IMR-90 (cell line): ENCODE measurements at regions not wholly inside any gene's neighbourhood (a gene's known extent, or its start where the extent isn't known, plus 50 kb on each side); places are given as distances from the start of the nearest gene placed in this dataset.

ENCODE experiments used
- ATAC-seq: fragments of 200-7000 bp; cut with Tn5 transposase; 2 replicates; pipeline ENCODE4 v1.9.1; 2020; ENCODE audit warnings: low read depth, mild to moderate bottlenecking, moderate library complexity
- BruUV-seq: library from RNA; stranded (reverse); fragments of 400-500 nt; replicated peaks from 2 replicates; lab custom pipeline; 2021; lab: Mats Ljungman, UMichigan
- CTCF ChIA-PET: fragments of 300-600 bp; formaldehyde crosslinking; extraction: SDS; loops from one replicate; lab custom pipeline; 2021; ENCODE audit warnings: antibody characterized with exemption; lab: Yijun Ruan, JAX
- POLR2A ChIA-PET: fragments of 300-600 bp; sonication (Branson Sonifier 250); formaldehyde crosslinking; loops from one replicate; lab custom pipeline; 2022; ENCODE audit warnings: antibody characterized with exemption; ENCODE audit not compliant: unreplicated experiment; lab: Charles Lee
- DNase-seq: peaks from one replicate; pipeline ENCODE4 v3.0.0; 2013
- H2AFZ ChIP-seq: replicated peaks from 2 replicates; pipeline ENCODE3; 2013; ENCODE audit warnings: low read length, mild to moderate bottlenecking; ENCODE audit not compliant: poor library complexity
- H2AK5ac ChIP-seq: 2 replicates; pipeline ENCODE4 v1.6.1; 2013; ENCODE audit warnings: low read depth, low read length, inconsistent platforms
- H2AK9ac ChIP-seq: replicated peaks from 2 replicates; pipeline ENCODE3; 2013; ENCODE audit warnings: mild to moderate bottlenecking, low read depth, low read length, moderate library complexity; ENCODE audit not compliant: poor library complexity
- H2BK120ac ChIP-seq: 2 replicates; pipeline ENCODE4 v1.6.1; 2013; ENCODE audit warnings: low read depth, low read length, inconsistent platforms
- H2BK15ac ChIP-seq: 3 replicates; pipeline ENCODE4 v1.6.1; 2013; ENCODE audit warnings: low read depth, low read length, inconsistent platforms
- H2BK20ac ChIP-seq: 2 replicates; pipeline ENCODE4 v1.6.1; 2013; ENCODE audit warnings: low read depth, mild to moderate bottlenecking, inconsistent platforms, low read length, moderate library complexity
- H2BK5ac ChIP-seq: 2 replicates; pipeline ENCODE4 v1.6.1; 2013; ENCODE audit warnings: mild to moderate bottlenecking, low read depth, low read length, inconsistent platforms; ENCODE audit not compliant: poor library complexity, severe bottlenecking
- H3K14ac ChIP-seq: replicated peaks from 2 replicates; pipeline ENCODE4 v1.6.1; 2013; ENCODE audit warnings: low read depth, low read length, inconsistent platforms
- H3K18ac ChIP-seq: 2 replicates; pipeline ENCODE4 v1.6.1; 2013; ENCODE audit warnings: low read depth, low read length, control low read depth
- H3K23ac ChIP-seq: 2 replicates; pipeline ENCODE4 v1.6.1; 2013; ENCODE audit warnings: low read depth, low read length, inconsistent platforms
- H3K27ac ChIP-seq: 2 replicates; pipeline ENCODE4 v1.5.1; 2013; ENCODE audit warnings: mild to moderate bottlenecking, control low read depth, low read length; ENCODE audit not compliant: insufficient read depth
- H3K27me3 ChIP-seq: 2 replicates; pipeline ENCODE4 v1.6.1; 2013; ENCODE audit warnings: low read length; ENCODE audit not compliant: control insufficient read depth, insufficient read depth
- H3K36me3 ChIP-seq: 2 replicates; pipeline ENCODE4 v1.6.1; 2013; ENCODE audit warnings: low read length, mixed read lengths; ENCODE audit not compliant: control insufficient read depth, insufficient read depth
- H3K4ac ChIP-seq: 2 replicates; pipeline ENCODE4 v1.6.1; 2013; ENCODE audit warnings: low read depth, low read length, inconsistent platforms
- H3K4me1 ChIP-seq: 2 replicates; pipeline ENCODE4 v1.6.1; 2013; ENCODE audit warnings: low read length, mixed read lengths; ENCODE audit not compliant: control insufficient read depth, insufficient read depth
- H3K4me2 ChIP-seq: 2 replicates; pipeline ENCODE4 v1.6.1; 2013; ENCODE audit warnings: low read depth, mild to moderate bottlenecking, control low read depth, low read length, moderate library complexity
- H3K4me3 ChIP-seq: 2 replicates; pipeline ENCODE4 v1.5.1; 2013; ENCODE audit warnings: low read depth, mild to moderate bottlenecking, control low read depth, low read length, moderate library complexity; ENCODE audit not compliant: insufficient read depth
- H3K56ac ChIP-seq: 2 replicates; pipeline ENCODE4 v1.6.1; 2013; ENCODE audit warnings: low read length, inconsistent platforms; ENCODE audit not compliant: insufficient read depth; ENCODE audit errors: extremely low read depth
- H3K79me1 ChIP-seq, 2 experiments: 2 replicates each; pipeline ENCODE4 v1.6.1; 2013; ENCODE audit warnings: low read length in 2 of 2, inconsistent platforms in 1 of 2, low read depth in 1 of 2
- H3K9ac ChIP-seq: 2 replicates; pipeline ENCODE4 v1.6.1; 2013; ENCODE audit warnings: low read depth, low read length, control low read depth
- H3K9me1 ChIP-seq: 2 replicates; pipeline ENCODE4 v1.6.1; 2013; ENCODE audit warnings: low read length, inconsistent platforms; ENCODE audit not compliant: insufficient read depth
- H3K9me3 ChIP-seq: 2 replicates; pipeline ENCODE4 v1.6.1; 2013; ENCODE audit warnings: low read length; ENCODE audit not compliant: control insufficient read depth, insufficient read depth
- H4K20me1 ChIP-seq: 2 replicates; pipeline ENCODE4 v1.6.1; 2013; ENCODE audit warnings: low read length, inconsistent platforms; ENCODE audit not compliant: insufficient read depth
- H4K5ac ChIP-seq: 2 replicates; pipeline ENCODE4 v1.6.1; 2013; ENCODE audit warnings: mild to moderate bottlenecking, low read depth, low read length, control low read depth
- H4K8ac ChIP-seq, 2 experiments: 2 replicates each; pipeline ENCODE4 v1.6.1; 2013; ENCODE audit warnings: low read depth in 2 of 2, low read length in 2 of 2, control low read depth in 1 of 2, inconsistent platforms in 1 of 2
- H4K91ac ChIP-seq: 2 replicates; pipeline ENCODE4 v1.6.1; 2013; ENCODE audit warnings: low read depth, low read length, inconsistent platforms; ENCODE audit not compliant: insufficient read depth
- BHLHE40 ChIP-seq: fragments of 150-350 bp; IDR thresholded peaks from 2 replicates; pipeline ENCODE4 v1.6.1; 2016; ENCODE audit warnings: mild to moderate bottlenecking, low read depth, low read length
- CEBPB ChIP-seq: IDR thresholded peaks from 2 replicates; pipeline ENCODE4 v1.6.1; 2012; ENCODE audit warnings: low read depth, low read length, improper control_type of control experiment
- CHD1 ChIP-seq: IDR thresholded peaks from 2 replicates; pipeline ENCODE4 v1.6.1; 2012; ENCODE audit warnings: low read depth, low read length, improper control_type of control experiment
- CTCF ChIP-seq: conservative IDR thresholded peaks from 2 replicates; pipeline ENCODE4 v1.5.1; 2012; ENCODE audit warnings: mild to moderate bottlenecking, low read depth, low read length, improper control_type of control experiment
- ELK1 ChIP-seq: fragments of 150-350 bp; IDR thresholded peaks from 2 replicates; pipeline ENCODE4 v1.6.1; 2016; ENCODE audit warnings: low read depth, mild to moderate bottlenecking, low read length, moderate library complexity, borderline replicate concordance
- FOS ChIP-seq: fragments of 150-350 bp; IDR thresholded peaks from 2 replicates; pipeline ENCODE4 v1.6.1; 2016; ENCODE audit warnings: low read depth, low read length
- MAFK ChIP-seq: IDR thresholded peaks from 2 replicates; pipeline ENCODE4 v1.6.1; 2012; ENCODE audit warnings: low read depth, low read length, improper control_type of control experiment
- MAZ ChIP-seq: IDR thresholded peaks from 2 replicates; pipeline ENCODE4 v1.6.1; 2012; ENCODE audit warnings: low read depth, mild to moderate bottlenecking, low read length, improper control_type of control experiment, moderate library complexity, borderline replicate concordance
- MXI1 ChIP-seq: IDR thresholded peaks from 2 replicates; pipeline ENCODE4 v1.6.1; 2012; ENCODE audit warnings: low read depth, mild to moderate bottlenecking, low read length, moderate library complexity, borderline replicate concordance
- NFE2L2 ChIP-seq: fragments of 150-350 bp; IDR thresholded peaks from 2 replicates; pipeline ENCODE4 v1.6.1; 2016; ENCODE audit warnings: low read depth, mild to moderate bottlenecking, low read length
- POLR2A ChIP-seq: IDR thresholded peaks from 2 replicates; pipeline ENCODE4 v1.6.1; 2012; ENCODE audit warnings: mild to moderate bottlenecking, low read depth, low read length
- RAD21 ChIP-seq: IDR thresholded peaks from 2 replicates; pipeline ENCODE4 v1.6.1; 2012; ENCODE audit warnings: low read length, improper control_type of control experiment
- RCOR1 ChIP-seq: IDR thresholded peaks from 2 replicates; pipeline ENCODE4 v1.6.1; 2012; ENCODE audit warnings: mild to moderate bottlenecking, low read length, improper control_type of control experiment; ENCODE audit not compliant: insufficient replicate concordance
- RFX5 ChIP-seq: IDR thresholded peaks from 2 replicates; pipeline ENCODE4 v1.8.0; 2012; ENCODE audit warnings: low read depth, mild to moderate bottlenecking, low read length, moderate library complexity
- SMC3 ChIP-seq: fragments of 150-350 bp; IDR thresholded peaks from 2 replicates; pipeline ENCODE4 v1.6.1; 2016; ENCODE audit warnings: low read depth, mild to moderate bottlenecking, antibody characterized with exemption, low read length, moderate library complexity
- USF2 ChIP-seq: fragments of 150-350 bp; IDR thresholded peaks from 2 replicates; pipeline ENCODE4 v1.6.1; 2017; ENCODE audit warnings: mild to moderate bottlenecking, antibody characterized with exemption, low read length, low read depth
- WGBS, 2 experiments: methylation state at CpG; one replicate each; pipeline versions ENCODE4 v1.1.5 to v1.1.7; 2013; ENCODE audit warnings: missing lambda C conversion rate in 2 of 2; ENCODE audit not compliant: insufficient read length in 1 of 2; ENCODE audit errors: extremely low coverage in 2 of 2; 5-methylcytosine and 5-hydroxymethylcytosine counted together
- dilution Hi-C: fragments of 300-500 bp; cut with HindIII; formaldehyde crosslinking; loops from one replicate; pipeline ENCODE4 v1.14.3; 2018; ENCODE audit warnings: low sequenced_read_pairs; ENCODE audit not compliant: unreplicated experiment
- in situ Hi-C: fragments of 300-500 bp; cut with MboI; formaldehyde crosslinking; loops from 3 replicates; pipeline ENCODE4 v1.14.3; 2019; ENCODE audit warnings: low sequenced_read_pairs, inconsistent platforms, mixed read lengths
- intact Hi-C: fragments of 100-400 bp; cut with micrococcal nuclease; formaldehyde crosslinking; loops from 2 replicates; pipeline ENCODE4 v1.10.0; 2022

DNA sequence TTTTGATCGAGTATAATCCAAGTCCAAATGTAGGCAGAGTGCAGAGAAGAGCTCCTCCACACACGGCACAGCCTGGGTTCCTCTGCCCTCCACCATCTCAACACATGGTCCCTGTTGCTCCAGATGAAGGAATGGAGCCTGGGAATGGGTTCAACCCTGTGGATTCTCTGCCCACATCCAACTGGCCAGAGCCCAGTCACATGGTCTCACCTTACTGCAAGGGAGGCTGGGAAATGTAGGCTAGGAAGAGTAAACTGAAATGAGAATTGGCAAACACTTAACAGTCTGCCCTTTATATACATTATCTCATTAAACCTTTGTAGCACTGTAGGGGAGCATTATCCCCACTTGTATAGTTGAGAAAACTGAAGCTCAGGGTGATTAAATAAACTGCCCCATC is 60.1 kb upstream of the RAB4A start:
- dilution Hi-C loops, result no loop called here
- in situ Hi-C loops, result no loop called here
- H4K5ac ChIP-seq, result peak overlapping the region; percentile 21
- H3K9me1 ChIP-seq, result peaks cover 3% of the 10 kb centered on the region; the same call in 1 of the 2 replicates
- peak overlapping the region; percentile 4; the same call in 1 of the 2 replicates for H3K27ac ChIP-seq
- H2BK15ac ChIP-seq, result peak overlapping the region; percentile 19; the same call in 1 of the 3 replicates
- no peak overlapping the region for H3K9ac ChIP-seq
- TF ChIP-seq MAFK (no peak), CTCF (no peak), NFE2L2 (no peak), BHLHE40 (no peak), POLR2A (no peak), SMC3 (no peak), FOS (no peak), RFX5 (no peak), CHD1 (no peak), MAZ (no peak), MXI1 (no peak), RAD21 (no peak), ELK1 (no peak), CEBPB (no peak), USF2 (no peak; the same call in 1 of the 2 replicates), RCOR1 (no peak)
- no peaks in the 10 kb centered on the region for H4K20me1 ChIP-seq
- no TSS peak for BruUV-seq
- H2BK5ac ChIP-seq, result no peak overlapping the region
- no peaks in the 10 kb centered on the region for H3K9me3 ChIP-seq
- H3K4me2 ChIP-seq, result no peak overlapping the region
- peak overlapping the region; percentile 57 for H2BK120ac ChIP-seq
- H3K36me3 ChIP-seq, result no peaks in the 10 kb centered on the region
- H3K27me3 ChIP-seq, result no peaks in the 10 kb centered on the region
- H4K8ac ChIP-seq, result no peak overlapping the region; a peak in 1 of 4 replicates
- DNase-seq, result no peak
- peak overlapping the region; percentile 32 for H3K18ac ChIP-seq
- H2AK9ac ChIP-seq, result no peak overlapping the region
- intact Hi-C loops, result no loop called here
- no peak overlapping the region for H2BK20ac ChIP-seq
- ChIA-PET CTCF (no interaction called here), POLR2A (no interaction called here)
- H4K91ac ChIP-seq, result peak overlapping the region; percentile 82
- peaks cover 17% of the 10 kb centered on the region for H3K4me1 ChIP-seq
- WGBS, 2 experiments, result no CpG with 5 or more reads among the region's 2 CpGs
- no peak overlapping the region for H3K56ac ChIP-seq
- peak overlapping the region; percentile 25; the same call in 1 of the 2 replicates for H2AK5ac ChIP-seq
- H3K4ac ChIP-seq, result peak overlapping the region; percentile 60
- H3K14ac ChIP-seq, result no peak overlapping the region
- no peak overlapping the region for H2AFZ ChIP-seq
- no peak overlapping the region for H3K23ac ChIP-seq
- no peak for ATAC-seq
- H3K79me1 ChIP-seq, result no peaks in the 10 kb centered on the region
- no peak overlapping the region for H3K4me3 ChIP-seq
